OCI-LY3 (cell line): ENCODE measurements at regions not wholly inside any gene's neighbourhood (a gene's known extent, or its start where the extent isn't known, plus 50 kb on each side); places are given as distances from the start of the nearest gene placed in this dataset.

ENCODE experiments used
- EZH2phosphoT487 ChIP-seq: fragments of 200-600 bp; shearing (Covaris generic); IDR thresholded peaks from 2 replicates; pipeline ENCODE4 v1.6.1; 2018; ENCODE audit warnings: antibody characterized with exemption, mixed run types, low read depth
- TF ChIP-seq, protein P1 (sequence below): fragments of 200-600, 300-600 bp; sonication (generic); IDR thresholded peaks from 2 replicates; pipeline ENCODE4 v1.5.1; 2014; ENCODE audit warnings: antibody characterized with exemption, low read length, low read depth

DNA sequence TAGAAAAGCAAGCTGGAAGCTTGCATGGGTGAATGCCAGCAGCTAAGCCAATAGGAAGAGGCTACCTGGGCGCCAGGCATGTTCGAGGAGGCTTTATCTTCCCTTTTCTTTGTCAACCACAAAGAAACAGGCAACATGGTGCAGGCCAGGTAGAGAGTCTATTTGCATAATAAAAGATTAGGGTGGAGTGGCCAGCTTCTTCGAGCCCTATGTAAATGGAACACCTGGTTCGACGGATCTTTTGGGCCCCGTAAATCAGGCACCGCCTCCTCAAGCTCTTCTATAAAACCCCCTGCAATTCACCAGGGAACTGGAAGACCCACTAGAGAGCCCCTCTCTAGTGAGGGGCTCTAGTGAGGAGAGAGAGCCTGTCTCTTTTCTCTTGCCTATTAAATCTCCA, 1106.2 kb upstream of the CELF2 start:
- TF ChIP-seq, protein P1, sequence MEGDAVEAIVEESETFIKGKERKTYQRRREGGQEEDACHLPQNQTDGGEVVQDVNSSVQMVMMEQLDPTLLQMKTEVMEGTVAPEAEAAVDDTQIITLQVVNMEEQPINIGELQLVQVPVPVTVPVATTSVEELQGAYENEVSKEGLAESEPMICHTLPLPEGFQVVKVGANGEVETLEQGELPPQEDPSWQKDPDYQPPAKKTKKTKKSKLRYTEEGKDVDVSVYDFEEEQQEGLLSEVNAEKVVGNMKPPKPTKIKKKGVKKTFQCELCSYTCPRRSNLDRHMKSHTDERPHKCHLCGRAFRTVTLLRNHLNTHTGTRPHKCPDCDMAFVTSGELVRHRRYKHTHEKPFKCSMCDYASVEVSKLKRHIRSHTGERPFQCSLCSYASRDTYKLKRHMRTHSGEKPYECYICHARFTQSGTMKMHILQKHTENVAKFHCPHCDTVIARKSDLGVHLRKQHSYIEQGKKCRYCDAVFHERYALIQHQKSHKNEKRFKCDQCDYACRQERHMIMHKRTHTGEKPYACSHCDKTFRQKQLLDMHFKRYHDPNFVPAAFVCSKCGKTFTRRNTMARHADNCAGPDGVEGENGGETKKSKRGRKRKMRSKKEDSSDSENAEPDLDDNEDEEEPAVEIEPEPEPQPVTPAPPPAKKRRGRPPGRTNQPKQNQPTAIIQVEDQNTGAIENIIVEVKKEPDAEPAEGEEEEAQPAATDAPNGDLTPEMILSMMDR: no peak
- TF ChIP-seq EZH2phosphoT487: no peak
